ENCODE measurements at regions not wholly inside any gene's neighbourhood (a gene's known extent, or its start where the extent isn't known, plus 50 kb on each side); places are given as distances from the start of the nearest gene placed in this dataset.

DNA sequence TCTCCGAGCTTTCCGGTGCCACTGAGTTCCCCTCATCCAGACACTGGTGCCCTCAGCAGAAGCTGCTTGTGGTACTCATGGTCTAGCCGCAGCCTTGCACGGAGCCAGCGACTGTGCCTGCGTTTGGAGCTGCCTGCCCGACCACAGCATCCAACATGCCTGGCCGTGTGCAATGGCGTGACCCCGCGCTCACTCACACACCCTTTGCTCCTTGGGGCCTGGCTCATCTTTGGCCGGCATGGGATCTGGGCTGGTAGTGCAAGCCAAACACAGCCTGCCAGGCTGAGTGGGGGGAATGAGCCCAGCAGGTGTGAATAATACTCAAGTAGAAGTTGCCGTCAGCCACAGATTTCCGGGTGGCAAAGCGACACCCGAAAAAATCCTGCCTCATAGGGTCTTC, 1178.7 kb upstream of the GBE1 start:
- Histone ChIP-seq H3K4me1 (replicated peaks in 1 of 2; ENCODE audit: control insufficient read depth in 2 of 2, insufficient read depth in 2 of 2, low read length in 2 of 2) (no peaks in the 10 kb centered on the region), H3K9me3 (replicated peaks; ENCODE audit: control insufficient read depth, insufficient read depth, low read depth, low read length) (no peaks in the 10 kb centered on the region), H3K36me3 (ENCODE audit: control insufficient read depth, insufficient read depth, low read length) (no peaks in the 10 kb centered on the region), H4K20me1 (replicated peaks; ENCODE audit: control insufficient read depth, insufficient read depth, low read length) (no peaks in the 10 kb centered on the region), H3K27ac (ENCODE audit: extremely low read depth, low read depth, low read length) (no peak overlapping the region), H3K9ac (ENCODE audit: insufficient read depth in 1 of 2, low read depth in 2 of 2, low read length in 2 of 2) (no peak overlapping the region), H2AFZ (ENCODE audit: low read depth, low read length) (no peak overlapping the region), H3K9me1 (ENCODE audit: control insufficient read depth, insufficient read depth, low read length) (no peaks in the 10 kb centered on the region), H3K79me2 (ENCODE audit: control insufficient read depth, insufficient read depth, low read length) (no peaks in the 10 kb centered on the region), H3K4me3 (no peak overlapping the region), H3K27me3 (ENCODE audit: control insufficient read depth in 2 of 2, insufficient read depth in 2 of 2, low read length in 2 of 2) (no peaks in the 10 kb centered on the region), H3K4me2 (ENCODE audit: insufficient read depth, low read length) (no peak overlapping the region)
- ChIA-PET POLR2A (no interaction called here), CTCF (ENCODE audit: low intra/inter-chr PET ratio) (no interaction called here)
- intact Hi-C loops (cut with micrococcal nuclease) (no loop called here), in situ Hi-C loops (cut with MboI) (no loop called here)
- 0% methylated on average over 12 of the region's 16 CpGs for WGBS (ENCODE audit: insufficient coverage, low coverage, missing lambda C conversion rate)
- FAIRE-seq (no peak), ATAC-seq (no peak), DNase-seq (ENCODE audit: extremely low read depth in 1 of 4, low spot score in 3 of 4) (no peak)
- BruUV-seq (replicated peaks): no TSS peak
- TF ChIP-seq NFYB (IDR thresholded peaks at IDR 0.05; ENCODE audit: extremely low read depth, insufficient read length) (no peak), ELF4 (CRISPR knock-in tag; IDR thresholded peaks at IDR 0.05) (no peak), RFX5 (IDR thresholded peaks at IDR 0.05; ENCODE audit: low read depth, low read length) (no peak), ZNF785 (CRISPR knock-in tag; IDR thresholded peaks at IDR 0.05) (no peak)
- TF ChIP-seq, protein P1, sequence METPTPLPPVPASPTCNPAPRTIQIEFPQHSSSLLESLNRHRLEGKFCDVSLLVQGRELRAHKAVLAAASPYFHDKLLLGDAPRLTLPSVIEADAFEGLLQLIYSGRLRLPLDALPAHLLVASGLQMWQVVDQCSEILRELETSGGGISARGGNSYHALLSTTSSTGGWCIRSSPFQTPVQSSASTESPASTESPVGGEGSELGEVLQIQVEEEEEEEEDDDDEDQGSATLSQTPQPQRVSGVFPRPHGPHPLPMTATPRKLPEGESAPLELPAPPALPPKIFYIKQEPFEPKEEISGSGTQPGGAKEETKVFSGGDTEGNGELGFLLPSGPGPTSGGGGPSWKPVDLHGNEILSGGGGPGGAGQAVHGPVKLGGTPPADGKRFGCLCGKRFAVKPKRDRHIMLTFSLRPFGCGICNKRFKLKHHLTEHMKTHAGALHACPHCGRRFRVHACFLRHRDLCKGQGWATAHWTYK (CRISPR knock-in tag; IDR thresholded peaks at IDR 0.05): no peak

- no peak overlapping the region for H3K9ac ChIP-seq (ENCODE audit: insufficient read depth in 1 of 2, low read depth in 2 of 2, low read length in 2 of 2)
- no peaks in the 10 kb centered on the region for H3K9me3 ChIP-seq (replicated peaks; ENCODE audit: control insufficient read depth, insufficient read depth, low read depth, low read length)
- H2AFZ ChIP-seq (ENCODE audit: low read depth, low read length): no peak overlapping the region
- BruUV-seq (replicated peaks): no TSS peak
- no peak overlapping the region for H3K4me2 ChIP-seq (ENCODE audit: insufficient read depth, low read length)
- in situ Hi-C loops (cut with MboI) (no loop called here), intact Hi-C loops (cut with micrococcal nuclease) (no loop called here)
- no peak for FAIRE-seq
- ATAC-seq: no peak
- no peak for TF ChIP-seq NFXL1 (CRISPR knock-in tag; IDR thresholded peaks at IDR 0.05)
- TF ChIP-seq PTBP1 (IDR thresholded peaks at IDR 0.05; ENCODE audit: low read depth, low read length): no peak
- H3K79me2 ChIP-seq (ENCODE audit: control insufficient read depth, insufficient read depth, low read length): no peaks in the 10 kb centered on the region
- no peaks in the 10 kb centered on the region for H3K36me3 ChIP-seq (ENCODE audit: control insufficient read depth, insufficient read depth, low read length)
- WGBS (ENCODE audit: insufficient coverage, low coverage, missing lambda C conversion rate): 0% methylated on average over 4 of the region's 12 CpGs
- H3K4me1 ChIP-seq (replicated peaks in 1 of 2; ENCODE audit: control insufficient read depth in 2 of 2, insufficient read depth in 2 of 2, low read length in 2 of 2): no peaks in the 10 kb centered on the region
- ChIA-PET CTCF (ENCODE audit: low intra/inter-chr PET ratio) (no interaction called here), POLR2A (no interaction called here)
- no peak overlapping the region for H3K27ac ChIP-seq (ENCODE audit: extremely low read depth, low read depth, low read length)
- no peaks in the 10 kb centered on the region for H4K20me1 ChIP-seq (replicated peaks; ENCODE audit: control insufficient read depth, insufficient read depth, low read length)
- no peaks in the 10 kb centered on the region for H3K9me1 ChIP-seq (ENCODE audit: control insufficient read depth, insufficient read depth, low read length)
- DNase-seq (ENCODE audit: extremely low read depth in 1 of 4, low spot score in 3 of 4): no peak
- H3K4me3 ChIP-seq: no peak overlapping the region
- H3K27me3 ChIP-seq (ENCODE audit: control insufficient read depth in 2 of 2, insufficient read depth in 2 of 2, low read length in 2 of 2): no peaks in the 10 kb centered on the region
Measured at GRCh38 chr3:82939491-82940097, 1178.1 kb upstream of the GBE1 start.
